ENCODE measurements at regions not wholly inside any gene's neighbourhood (a gene's known extent, or its start where the extent isn't known, plus 50 kb on each side); places are given as distances from the start of the nearest gene placed in this dataset.

GRCh38 chr18:10230072-10230471 is 224.4 kb upstream of the APCDD1 start:
- in situ Hi-C loops (cut with MboI; ENCODE audit: low sequenced_read_pairs) (no loop called here), dilution Hi-C loops (cut with HindIII; ENCODE audit: low sequenced_read_pairs, unreplicated experiment) (no loop called here), intact Hi-C loops (cut with micrococcal nuclease) (loop anchor here (10.0 kb wide), 4 partner anchors 155 to 285 kb away; no protein-coding TSS in a partner anchor)
- Histone ChIP-seq H3K4ac (ENCODE audit: low read depth, low read length) (no peak overlapping the region), H2AK9ac (replicated peaks; ENCODE audit: low read depth, low read length, poor library complexity) (no peak overlapping the region), H4K5ac (ENCODE audit: low read depth, low read length) (no peak overlapping the region), H4K8ac (ENCODE audit: low read depth in 2 of 2, low read length in 2 of 2) (no peak overlapping the region), H3K9ac (ENCODE audit: low read depth, low read length) (no peak overlapping the region), H4K91ac (ENCODE audit: insufficient read depth, low read depth, low read length) (no peak overlapping the region), H3K23ac (ENCODE audit: low read depth, low read length) (no peak overlapping the region), H2AK5ac (ENCODE audit: low read depth, low read length) (no peak overlapping the region), H4K20me1 (ENCODE audit: insufficient read depth, low read length) (no peaks in the 10 kb centered on the region), H3K79me1 (ENCODE audit: low read depth in 1 of 2, low read length in 2 of 2) (no peaks in the 10 kb centered on the region), H3K18ac (ENCODE audit: low read depth, low read length) (no peak overlapping the region), H3K27me3 (ENCODE audit: control insufficient read depth, insufficient read depth, low read length) (no peaks in the 10 kb centered on the region), H2AFZ (replicated peaks; ENCODE audit: low read length, poor library complexity) (peak overlapping the region; percentile 54), H3K4me2 (ENCODE audit: low read depth, low read length) (no peak overlapping the region), H2BK15ac (ENCODE audit: low read depth, low read length) (no peak overlapping the region), H3K4me1 (ENCODE audit: control insufficient read depth, insufficient read depth, low read length) (peaks cover 4% of the 10 kb centered on the region), H2BK5ac (ENCODE audit: low read depth, low read length, poor library complexity, severe bottlenecking) (no peak overlapping the region), H3K27ac (ENCODE audit: insufficient read depth, low read length) (no peak overlapping the region), H3K14ac (replicated peaks; ENCODE audit: low read depth, low read length) (no peak overlapping the region), H3K9me1 (ENCODE audit: insufficient read depth, low read length) (peaks cover 3% of the 10 kb centered on the region; the same call in 1 of the 2 replicates), H3K4me3 (ENCODE audit: insufficient read depth, low read depth, low read length) (no peak overlapping the region), H2BK20ac (ENCODE audit: low read depth, low read length) (no peak overlapping the region), H2BK120ac (ENCODE audit: low read depth, low read length) (no peak overlapping the region), H3K56ac (ENCODE audit: extremely low read depth, insufficient read depth, low read length) (no peak overlapping the region), H3K9me3 (ENCODE audit: control insufficient read depth, insufficient read depth, low read length) (peaks cover 20% of the 10 kb centered on the region), H3K36me3 (ENCODE audit: control insufficient read depth, insufficient read depth, low read length) (no peaks in the 10 kb centered on the region)
- ChIA-PET POLR2A (ENCODE audit: unreplicated experiment) (interaction anchor here (0.5 kb wide), 1 partner anchor 163 kb away, joined by 3 read pairs; no protein-coding TSS in a partner anchor), CTCF (interaction anchor here (0.5 to 1.1 kb wide), 2 partner anchors 16 to 48 kb away, joined by 3 read pairs; no protein-coding TSS in a partner anchor)
- 93% methylated on average over 2 of the region's 3 CpGs; no CpG with 5 or more reads in 1 of the 2 experiments for WGBS, 2 experiments (ENCODE audit: extremely low coverage in 2 of 2, insufficient read length in 1 of 2)
- no TSS peak for BruUV-seq (replicated peaks)
- TF ChIP-seq RAD21 (IDR thresholded peaks at IDR 0.05; ENCODE audit: low read length) (peak; percentile 34; the same call in 1 of the 2 replicates), MAFK (IDR thresholded peaks at IDR 0.05; ENCODE audit: low read depth, low read length) (no peak), CTCF (conservative IDR thresholded peaks at IDR 0.05; ENCODE audit: low read depth, low read length) (peak; percentile 34), SMC3 (IDR thresholded peaks at IDR 0.05; ENCODE audit: low read depth, low read length) (peak; percentile 23; the same call in 1 of the 2 replicates), FOS (IDR thresholded peaks at IDR 0.05; ENCODE audit: low read depth, low read length) (peak; percentile 19; the same call in 1 of the 2 replicates), RFX5 (IDR thresholded peaks at IDR 0.05; ENCODE audit: low read depth, low read length) (no peak)
- ATAC-seq (ENCODE audit: low read depth) (peak; percentile 47; the same call in 1 of the 2 replicates), DNase-seq (peak; percentile 83)

Data from IMR-90 (cell line).